Stimulated activated naive CD4-positive, alpha-beta T cell treated with Interleukin-2 at 50 U/mL for 16 hours (primary cell): ENCODE measurements at regions not wholly inside any gene's neighbourhood (a gene's known extent, or its start where the extent isn't known, plus 50 kb on each side); places are given as distances from the start of the nearest gene placed in this dataset.
"Not testable (repeated sequence)": the region's sequence is repeated elsewhere in the genome, so short reads cannot be mapped to it uniquely, and the experiment has no call there.

Source experiments
- DNase-seq: peaks from one replicate; lab custom pipeline; 2025; lab: John Stamatoyannopoulos, UW

DNA sequence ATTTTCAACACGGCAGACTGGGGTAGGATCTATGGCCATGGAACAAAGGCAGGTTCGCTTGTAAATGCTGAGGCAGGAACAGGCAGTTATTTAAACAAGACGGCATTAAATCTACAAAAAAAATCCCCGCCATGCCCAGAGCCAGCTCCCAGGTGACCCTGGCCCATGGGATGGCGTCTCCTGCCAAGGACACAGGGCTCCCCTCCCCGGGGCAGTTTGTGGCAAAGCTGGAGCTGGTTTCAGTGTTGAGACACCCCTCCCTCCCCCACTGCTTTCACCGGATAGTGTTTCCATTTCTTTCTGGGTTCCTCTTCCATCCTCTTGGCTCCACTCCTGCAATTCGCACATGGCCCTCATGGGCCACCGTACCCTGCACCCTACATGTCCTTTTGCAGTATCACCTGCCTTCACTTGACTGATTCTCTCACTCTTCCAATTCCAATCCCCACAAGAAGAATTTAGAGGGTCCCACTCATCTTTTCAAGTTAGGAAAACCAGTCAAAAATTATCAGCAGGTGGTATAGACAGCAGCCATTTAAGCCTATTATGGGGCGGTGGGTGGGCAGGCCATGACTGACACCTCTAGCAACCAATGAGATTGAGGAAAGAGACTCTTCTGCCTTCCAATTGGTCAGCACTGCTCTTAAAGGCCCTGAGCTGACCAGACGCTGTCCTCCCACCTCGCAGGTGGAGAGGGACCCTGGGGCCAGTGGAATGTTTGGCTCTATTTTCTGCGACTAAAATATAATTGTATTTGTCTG, 52.0 kb downstream of the OLIG1 start:
- no peak for DNase-seq

- DNase-seq = no peak
These were observed 52.6 kb downstream of the OLIG1 start for GRCh38 chr21:33122507-33122906.

GRCh38 chr21:33123374-33124123, 53.6 kb downstream of the OLIG1 start:
- no peak for DNase-seq

- DNase-seq = no peak
These were observed 54.9 kb downstream of the OLIG1 start for GRCh38 chr21:33124889-33125288.

GRCh38 chr21:33125680-33126375, 55.9 kb downstream of the OLIG1 start:
- no peak for DNase-seq

DNA sequence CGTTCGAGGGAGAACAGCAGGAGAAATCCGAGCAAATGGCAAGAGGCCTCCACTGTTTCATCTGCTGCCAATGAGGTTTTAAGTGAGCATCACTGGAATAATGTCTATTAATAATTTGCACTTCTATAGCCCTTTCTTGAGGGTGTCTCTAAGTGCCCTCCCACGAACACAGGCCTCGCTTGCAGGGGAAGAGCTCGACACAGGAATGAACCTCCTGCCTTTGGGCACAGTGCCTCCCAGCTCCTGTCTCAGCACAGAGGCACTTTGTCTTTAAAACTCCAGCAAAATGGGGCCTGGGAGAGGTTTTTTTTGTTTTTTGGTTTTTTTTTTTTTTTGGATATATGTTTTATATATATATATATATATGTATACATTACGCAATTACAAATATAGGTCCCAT, 56.6 kb downstream of the OLIG1 start:
- DNase-seq = no peak

GRCh38 chr21:33127154-33127867, 57.4 kb downstream of the OLIG1 start:
- DNase-seq = peak; percentile 12

DNA sequence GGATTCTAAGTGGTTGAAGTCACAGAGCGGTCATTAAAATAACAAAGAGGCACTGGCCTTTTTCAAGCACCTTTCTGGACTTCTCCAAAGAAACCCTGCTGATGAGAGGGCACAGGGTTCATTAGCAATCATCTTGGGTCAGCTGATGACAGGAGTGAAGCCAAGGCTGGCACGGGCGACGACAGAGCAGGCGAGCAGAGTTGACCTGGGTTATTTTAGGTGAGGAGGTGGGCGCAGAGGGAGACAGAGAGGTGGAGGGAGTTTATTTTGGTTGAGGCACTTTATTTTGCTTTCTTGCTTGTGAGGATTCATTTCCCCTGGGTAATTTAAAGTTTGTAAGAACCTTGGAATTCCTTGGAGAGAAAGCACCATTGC, 57.9 kb downstream of the OLIG1 start:
- DNase-seq = no peak

DNA sequence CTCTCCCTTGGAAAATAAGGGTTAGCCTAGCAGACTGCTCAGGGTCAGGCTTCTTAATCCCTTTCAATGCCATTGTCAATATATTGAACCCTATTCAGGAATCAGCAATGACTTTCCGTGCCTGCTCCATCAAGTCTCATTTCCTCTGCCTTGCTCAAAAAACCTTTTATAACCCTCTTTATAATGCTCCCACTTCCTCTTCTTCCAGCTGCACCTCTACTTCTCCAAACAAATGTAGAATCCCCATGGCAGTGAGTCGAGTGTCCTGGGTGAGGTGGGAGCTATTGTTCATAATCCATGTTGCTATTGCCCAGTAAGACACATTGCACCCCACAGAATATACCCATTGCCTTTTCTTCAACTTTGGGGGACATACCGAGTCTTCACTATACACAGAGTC, 58.6 kb downstream of the OLIG1 start:
- no peak for DNase-seq

DNA sequence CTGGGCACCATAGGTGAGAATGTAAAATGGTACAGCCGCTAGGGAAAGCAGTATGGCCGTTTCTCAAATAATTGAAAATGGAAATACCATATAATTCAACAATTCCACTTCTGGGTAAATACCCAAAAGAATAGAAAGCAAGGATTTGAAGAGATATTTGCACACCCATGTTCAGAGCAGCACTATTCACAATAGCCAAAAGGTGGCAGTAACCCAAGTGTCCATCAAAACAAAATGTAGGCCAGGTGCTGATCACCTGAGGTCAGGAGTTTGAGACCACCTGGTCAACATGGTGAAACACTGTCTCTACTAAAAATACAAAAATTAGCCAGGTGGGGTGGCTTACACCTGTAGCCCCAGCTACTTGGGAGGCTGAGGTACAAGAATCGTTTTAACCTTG, 62.1 kb downstream of the OLIG1 start:
- no peak for DNase-seq

- DNase-seq = no peak
These were observed 64.0 kb downstream of the OLIG1 start for GRCh38 chr21:33133892-33134291.

GRCh38 chr21:33135925-33136324, 66.0 kb downstream of the OLIG1 start:
- no peak for DNase-seq

- no peak for DNase-seq
These were observed 67.0 kb downstream of the OLIG1 start for GRCh38 chr21:33136847-33137502.

DNA sequence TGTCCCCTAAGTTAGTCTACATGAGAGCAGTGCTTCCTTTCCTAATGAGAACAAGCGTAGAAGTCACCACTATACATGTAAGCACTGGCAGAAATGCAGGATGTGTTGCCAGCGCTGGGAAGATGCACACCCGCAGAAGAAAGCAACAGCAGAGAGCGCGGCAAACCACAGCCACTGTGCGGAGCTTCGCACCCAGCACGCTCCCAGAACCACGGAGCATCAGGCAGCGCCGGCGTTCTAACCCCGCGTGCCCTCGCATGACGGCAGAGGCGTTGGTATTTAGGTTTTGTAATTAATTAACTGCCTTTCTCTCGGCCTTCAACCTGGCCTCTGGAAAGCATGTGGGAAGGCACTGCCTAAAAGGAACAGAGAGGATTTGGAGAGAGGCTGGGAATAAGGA, 69.1 kb downstream of the OLIG1 start:
- no peak for DNase-seq

- DNase-seq = no peak
These were observed 70.3 kb downstream of the OLIG1 start for GRCh38 chr21:33140288-33140687.

DNA sequence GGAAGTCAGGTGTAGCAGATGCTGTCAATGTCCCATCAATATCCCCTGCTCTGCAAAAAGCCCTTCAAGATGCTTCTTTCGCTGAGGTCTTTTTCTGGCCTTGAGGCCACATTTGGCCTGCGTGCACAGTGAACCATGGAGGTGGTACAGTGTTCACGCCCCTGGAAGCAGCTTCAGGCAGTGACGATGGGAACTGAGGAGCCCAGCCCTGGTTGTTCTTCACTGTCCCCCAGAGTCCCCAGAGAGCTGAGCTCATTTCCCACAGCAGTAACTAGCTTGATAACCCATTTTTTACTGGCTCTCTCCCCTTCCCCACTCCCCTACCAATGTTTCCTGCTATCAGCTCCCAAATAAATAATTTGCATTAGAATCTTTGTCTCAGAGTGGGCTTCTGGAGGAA, 76.5 kb downstream of the OLIG1 start:
- DNase-seq = no peak

DNA sequence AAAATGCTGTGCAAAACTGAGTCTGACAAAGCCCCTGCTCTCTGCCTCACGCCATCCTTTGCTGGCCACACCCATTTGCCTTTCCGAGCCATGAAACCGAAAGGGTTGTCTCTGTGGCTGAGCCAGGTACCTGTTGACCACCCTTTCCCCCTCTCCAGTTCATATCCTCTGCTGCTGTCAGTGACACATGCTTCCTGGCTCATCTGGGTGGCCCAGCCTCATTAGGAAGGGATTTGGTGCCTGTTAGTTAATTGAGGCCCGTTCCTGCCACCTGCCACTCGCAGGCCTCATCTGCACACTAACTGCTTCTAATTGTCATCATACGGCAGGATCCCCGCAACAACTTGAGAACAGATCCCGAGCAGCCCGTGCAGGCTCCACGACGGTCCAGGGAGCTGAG, 79.2 kb downstream of the OLIG1 start:
- no peak for DNase-seq

GRCh38 chr21:33150968-33151367, 78.8 kb upstream of the IFNAR2 start:
- not testable (repeated sequence) for DNase-seq

- no peak for DNase-seq
These were observed 77.6 kb upstream of the IFNAR2 start for GRCh38 chr21:33151941-33152731.

- DNase-seq = no peak
These were observed 77.0 kb upstream of the IFNAR2 start for GRCh38 chr21:33152732-33153130.

GRCh38 chr21:33155005-33155404, 74.7 kb upstream of the IFNAR2 start:
- DNase-seq = no peak
